Psoas muscle (tissue), 7 donors: ENCODE measurements at regions not wholly inside any gene's neighbourhood (a gene's known extent, or its start where the extent isn't known, plus 50 kb on each side); places are given as distances from the start of the nearest gene placed in this dataset.

Source experiments
- ATAC-seq, 4 donors: fragments of 200-7000 bp; cut with Tn5 transposase; one replicate each; pipeline ENCODE4 v1.9.1; 2020; ENCODE audit warnings: moderate library complexity in 3 of 4, mild to moderate bottlenecking in 2 of 4
- DNase-seq, 2 donors: peaks; one replicate each; pipeline ENCODE4 v3.0.0-alpha.2; 2020
- H3K27ac ChIP-seq: fragments of 200-600 bp; one replicate; pipeline ENCODE4 v1.8.0; 2022
- H3K27me3 ChIP-seq, 3 donors: fragments of 200-600 bp in 1 of 3; one replicate each; pipeline versions ENCODE4 v1.6.1 to v1.8.0; 2013 to 2022; ENCODE audit warnings: low read length in 2 of 3, mild to moderate bottlenecking in 2 of 3, moderate library complexity in 1 of 3; ENCODE audit not compliant: insufficient read depth in 3 of 3
- H3K36me3 ChIP-seq, 2 donors: fragments of 200-600 bp in 1 of 2; one replicate each; pipeline versions ENCODE4 v1.6.1 to v1.8.0; 2013 to 2022; ENCODE audit warnings: low read depth in 1 of 2, mild to moderate bottlenecking in 1 of 2, moderate library complexity in 1 of 2; ENCODE audit not compliant: insufficient read depth in 1 of 2
- H3K4me1 ChIP-seq: fragments of 200-600 bp; one replicate; pipeline ENCODE4 v1.8.0; 2022
- H3K4me3 ChIP-seq: fragments of 200-600 bp; one replicate; pipeline ENCODE4 v1.8.0; 2022; ENCODE audit warnings: mild to moderate bottlenecking
- H3K9me3 ChIP-seq: fragments of 200-600 bp; one replicate; pipeline ENCODE4 v1.8.0; 2022
- WGBS, 3 donors: extraction: QIAGEN DNeasy Blood & Tissue Kit; methylation state at CpG; one replicate each; pipeline versions ENCODE4 v1.1.6 to v1.1.7; 2013; 5-methylcytosine and 5-hydroxymethylcytosine counted together
- intact Hi-C, 2 donors: fragments of 100-400 bp; cut with DNase I; formaldehyde crosslinking; loops; one replicate each; pipeline versions ENCODE4 v1.11.0 to v1.14.2; 2022
- TF ChIP-seq, protein P1 (sequence below): fragments of 200-600 bp; IDR thresholded peaks from one replicate; pipeline ENCODE4 v1.8.0; 2022; ENCODE audit warnings: antibody characterized with exemption
- donor health status: healthy with polysubstance abuse.
- donor health status: DM: no; HTN: no; CAD: no; lungs with moderate emphysema.
- donor health status: Bipolar disorder and iron deficiency.
- donor health status: healthy.
- donor health status: DM: yes; HTN: yes; CAD: no.
- donor health status: DM: no; HTN: no; CAD: no.
- donor health status: DM: yes; HTN: yes; CAD: no.

GRCh38 chr2:180268006-180268405 is 260.9 kb upstream of the CWC22 start:
- intact Hi-C loops: no loop called here
- no peaks in the 10 kb centered on the region for H3K27me3 ChIP-seq
- 88 to 94% (median 92%) methylated on average over 3 of the region's 3 CpGs for WGBS, 3 donors

DNA sequence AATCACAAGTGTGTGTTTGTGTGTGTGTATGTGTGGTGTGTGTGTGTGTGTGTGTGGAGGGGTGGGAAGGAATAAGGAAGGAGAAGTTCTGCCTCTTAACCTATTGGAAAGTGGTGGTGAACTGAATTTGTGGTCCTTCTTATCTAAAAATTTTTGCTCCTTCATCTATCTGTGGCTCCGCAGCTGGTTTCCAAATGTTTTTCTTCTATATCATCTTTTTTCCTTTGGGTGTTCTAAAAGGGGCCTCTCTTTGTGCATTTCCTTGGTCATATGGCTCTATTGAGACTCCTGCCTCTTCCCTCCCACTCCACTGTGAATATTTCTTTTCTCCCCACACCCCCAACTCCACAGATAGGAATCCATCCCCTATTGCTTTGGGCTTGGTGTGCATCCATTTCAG is 254.9 kb upstream of the CWC22 start:
- DNase-seq: no peak
- no peak for ATAC-seq
- 86 to 93% (median 91%) methylated on average over 1 of the region's 1 CpG for WGBS, 3 donors
- H3K27ac ChIP-seq: no peak overlapping the region
- no peaks in the 10 kb centered on the region for H3K27me3 ChIP-seq
- TF ChIP-seq, protein P1, sequence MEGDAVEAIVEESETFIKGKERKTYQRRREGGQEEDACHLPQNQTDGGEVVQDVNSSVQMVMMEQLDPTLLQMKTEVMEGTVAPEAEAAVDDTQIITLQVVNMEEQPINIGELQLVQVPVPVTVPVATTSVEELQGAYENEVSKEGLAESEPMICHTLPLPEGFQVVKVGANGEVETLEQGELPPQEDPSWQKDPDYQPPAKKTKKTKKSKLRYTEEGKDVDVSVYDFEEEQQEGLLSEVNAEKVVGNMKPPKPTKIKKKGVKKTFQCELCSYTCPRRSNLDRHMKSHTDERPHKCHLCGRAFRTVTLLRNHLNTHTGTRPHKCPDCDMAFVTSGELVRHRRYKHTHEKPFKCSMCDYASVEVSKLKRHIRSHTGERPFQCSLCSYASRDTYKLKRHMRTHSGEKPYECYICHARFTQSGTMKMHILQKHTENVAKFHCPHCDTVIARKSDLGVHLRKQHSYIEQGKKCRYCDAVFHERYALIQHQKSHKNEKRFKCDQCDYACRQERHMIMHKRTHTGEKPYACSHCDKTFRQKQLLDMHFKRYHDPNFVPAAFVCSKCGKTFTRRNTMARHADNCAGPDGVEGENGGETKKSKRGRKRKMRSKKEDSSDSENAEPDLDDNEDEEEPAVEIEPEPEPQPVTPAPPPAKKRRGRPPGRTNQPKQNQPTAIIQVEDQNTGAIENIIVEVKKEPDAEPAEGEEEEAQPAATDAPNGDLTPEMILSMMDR: no peak
- H3K4me3 ChIP-seq: no peak overlapping the region
- H3K36me3 ChIP-seq: no peaks in the 10 kb centered on the region
- intact Hi-C loops: no loop called here
- H3K4me1 ChIP-seq: no peaks in the 10 kb centered on the region
- no peaks in the 10 kb centered on the region for H3K9me3 ChIP-seq

More at GRCh38 chr2:180268006-180268405, 260.9 kb upstream of the CWC22 start:
- Histone ChIP-seq H3K4me3 (no peak overlapping the region), H3K9me3 (peaks cover 12% of the 10 kb centered on the region), H3K36me3 (no peaks in the 10 kb centered on the region), H3K27ac (no peak overlapping the region), H3K4me1 (no peaks in the 10 kb centered on the region)
- ATAC-seq (no peak), DNase-seq (no peak)
- TF ChIP-seq, protein P1: no peak

- DNase-seq: no peak
- TF ChIP-seq, protein P1: no peak
- no peaks in the 10 kb centered on the region for H3K36me3 ChIP-seq
- intact Hi-C loops: no loop called here
- ATAC-seq: no peak
- no peaks in the 10 kb centered on the region for H3K9me3 ChIP-seq
- H3K27me3 ChIP-seq: no peaks in the 10 kb centered on the region
- no peak overlapping the region for H3K4me3 ChIP-seq
- no peak overlapping the region for H3K27ac ChIP-seq
- WGBS, 3 donors: 50 to 71% (median 62%) methylated on average over 1 of the region's 1 CpG
- H3K4me1 ChIP-seq: no peaks in the 10 kb centered on the region
Measured at GRCh38 chr2:180258579-180258978, 251.5 kb upstream of the CWC22 start.

DNA sequence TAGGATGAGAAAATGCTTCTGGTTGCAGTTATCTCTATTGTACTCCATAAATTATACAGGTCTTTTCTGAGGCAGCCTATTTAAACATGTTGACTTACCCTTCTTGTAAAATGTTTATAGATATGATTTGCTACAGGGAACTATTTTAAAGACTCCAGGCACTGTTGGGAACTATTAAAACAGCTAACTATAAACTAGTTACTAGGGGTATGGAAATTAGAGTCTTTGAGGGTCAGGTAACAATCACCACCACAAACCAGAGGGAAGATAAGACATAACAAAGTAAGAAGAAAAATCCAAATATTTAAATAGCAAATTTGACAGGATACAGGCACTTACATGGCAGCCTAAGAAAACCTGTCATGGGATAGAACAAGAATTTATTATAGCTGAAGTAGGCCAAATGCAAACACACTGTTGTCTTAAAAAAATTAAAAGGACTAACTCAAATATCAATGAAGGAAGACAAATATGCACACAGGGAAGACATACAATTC is 251.0 kb upstream of the CWC22 start:
- no peaks in the 10 kb centered on the region for H3K9me3 ChIP-seq
- H3K27me3 ChIP-seq: no peaks in the 10 kb centered on the region
- H3K4me1 ChIP-seq: no peaks in the 10 kb centered on the region
- intact Hi-C loops: no loop called here
- H3K36me3 ChIP-seq: no peaks in the 10 kb centered on the region
- H3K4me3 ChIP-seq: no peak overlapping the region
- TF ChIP-seq, protein P1: no peak
- H3K27ac ChIP-seq: no peak overlapping the region
- ATAC-seq (no peak), DNase-seq (no peak)

DNA sequence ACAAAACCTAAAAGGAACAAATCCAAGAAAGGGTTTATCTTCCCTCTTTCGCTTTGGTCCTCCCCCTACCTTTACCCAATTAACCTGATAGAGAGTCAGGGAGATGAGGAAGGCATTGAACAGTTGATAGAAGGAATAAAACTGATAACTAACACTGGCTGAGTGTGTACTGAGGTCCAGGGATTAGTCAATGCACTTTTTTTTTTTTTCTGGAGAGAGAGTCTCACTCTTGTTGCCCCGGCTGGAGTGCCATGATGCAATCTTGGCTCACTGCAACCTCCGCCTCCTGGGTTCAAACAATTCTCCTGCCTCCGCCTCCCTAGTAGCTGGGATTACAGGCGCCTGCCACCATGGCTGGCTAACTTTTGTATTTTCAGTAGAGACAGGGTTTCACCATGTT is 250.2 kb upstream of the CWC22 start:
- Histone ChIP-seq H3K4me3 (no peak overlapping the region), H3K36me3 (no peaks in the 10 kb centered on the region), H3K4me1 (no peaks in the 10 kb centered on the region), H3K27ac (no peak overlapping the region), H3K27me3 (no peaks in the 10 kb centered on the region), H3K9me3 (no peaks in the 10 kb centered on the region)
- TF ChIP-seq, protein P1: no peak
- intact Hi-C loops: no loop called here
- no peak for ATAC-seq
- WGBS, 3 donors: 78 to 93% (median 78%) methylated on average over 5 of the region's 5 CpGs
- no peak for DNase-seq
